ENCODE measurements at regions not wholly inside any gene's neighbourhood (a gene's known extent, or its start where the extent isn't known, plus 50 kb on each side); places are given as distances from the start of the nearest gene placed in this dataset.
"Not testable (repeated sequence)": the region's sequence is repeated elsewhere in the genome, so short reads cannot be mapped to it uniquely, and the experiment has no call there.

- TF ChIP-seq, protein P1, sequence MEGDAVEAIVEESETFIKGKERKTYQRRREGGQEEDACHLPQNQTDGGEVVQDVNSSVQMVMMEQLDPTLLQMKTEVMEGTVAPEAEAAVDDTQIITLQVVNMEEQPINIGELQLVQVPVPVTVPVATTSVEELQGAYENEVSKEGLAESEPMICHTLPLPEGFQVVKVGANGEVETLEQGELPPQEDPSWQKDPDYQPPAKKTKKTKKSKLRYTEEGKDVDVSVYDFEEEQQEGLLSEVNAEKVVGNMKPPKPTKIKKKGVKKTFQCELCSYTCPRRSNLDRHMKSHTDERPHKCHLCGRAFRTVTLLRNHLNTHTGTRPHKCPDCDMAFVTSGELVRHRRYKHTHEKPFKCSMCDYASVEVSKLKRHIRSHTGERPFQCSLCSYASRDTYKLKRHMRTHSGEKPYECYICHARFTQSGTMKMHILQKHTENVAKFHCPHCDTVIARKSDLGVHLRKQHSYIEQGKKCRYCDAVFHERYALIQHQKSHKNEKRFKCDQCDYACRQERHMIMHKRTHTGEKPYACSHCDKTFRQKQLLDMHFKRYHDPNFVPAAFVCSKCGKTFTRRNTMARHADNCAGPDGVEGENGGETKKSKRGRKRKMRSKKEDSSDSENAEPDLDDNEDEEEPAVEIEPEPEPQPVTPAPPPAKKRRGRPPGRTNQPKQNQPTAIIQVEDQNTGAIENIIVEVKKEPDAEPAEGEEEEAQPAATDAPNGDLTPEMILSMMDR (IDR thresholded peaks at IDR 0.05; ENCODE audit: insufficient read depth, low read depth, low read length): not testable (repeated sequence)
- not testable (repeated sequence) for TF ChIP-seq EZH2 (IDR thresholded peaks at IDR 0.05; ENCODE audit: insufficient read depth, low read length)
Observed at GRCh38 chr12:124218650-124219049, 76.2 kb upstream of the RFLNA start.
